CD4-positive, alpha-beta T cell treated with Interferon gamma for 1 hour (primary cell): ENCODE measurements at regions not wholly inside any gene's neighbourhood (a gene's known extent, or its start where the extent isn't known, plus 50 kb on each side); places are given as distances from the start of the nearest gene placed in this dataset.
A peak's percentile ranks its signal among the peaks of the same experiment; 100 is the strongest.

Experiments
- DNase-seq: peaks from one replicate; pipeline ENCODE4 v3.0.0-alpha.2; 2020

- no peak for DNase-seq
Observed at GRCh38 chr15:31925541-31925940, 104.8 kb upstream of the CHRNA7 start.

DNA sequence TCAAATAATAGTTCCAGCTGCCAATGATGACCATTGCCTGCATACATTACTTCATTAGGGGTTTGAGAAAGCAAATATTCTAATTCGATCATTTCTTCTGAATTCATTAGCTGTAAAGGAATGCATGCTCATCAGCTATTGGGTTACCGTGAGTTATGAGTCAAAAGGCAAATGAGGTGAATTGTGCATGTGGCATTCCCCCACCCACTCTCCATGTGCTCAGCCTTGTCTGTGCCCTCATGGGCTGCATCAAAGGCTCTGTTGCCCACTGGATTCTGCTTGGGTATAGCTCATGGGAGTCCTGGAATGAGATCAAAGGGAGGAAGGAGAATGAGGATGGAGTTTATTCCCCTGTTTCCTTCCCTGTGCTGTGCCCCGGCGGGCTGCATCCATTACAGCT, 99.3 kb upstream of the CHRNA7 start:
- DNase-seq: no peak

GRCh38 chr15:31932576-31932975, 97.7 kb upstream of the CHRNA7 start:
- no peak for DNase-seq

DNA sequence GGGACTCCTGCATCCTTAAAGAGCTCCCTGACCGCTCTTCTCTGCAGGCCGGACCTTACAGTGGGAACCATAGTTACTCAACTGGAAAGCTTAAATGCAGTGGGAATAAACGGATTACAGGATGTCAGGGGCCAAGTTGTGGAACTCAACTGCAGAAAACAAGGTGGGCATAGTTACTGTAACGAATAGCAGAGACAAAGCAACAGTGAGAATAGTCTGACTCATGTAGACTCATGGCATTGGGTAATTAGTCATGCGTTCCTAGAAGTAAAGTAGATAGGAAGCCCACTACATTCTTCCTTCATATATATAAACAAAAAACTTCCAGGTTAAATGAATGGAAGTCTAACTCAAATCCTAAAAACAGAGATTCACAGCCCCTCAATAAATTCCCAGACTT, 95.5 kb upstream of the CHRNA7 start:
- DNase-seq: no peak

DNA sequence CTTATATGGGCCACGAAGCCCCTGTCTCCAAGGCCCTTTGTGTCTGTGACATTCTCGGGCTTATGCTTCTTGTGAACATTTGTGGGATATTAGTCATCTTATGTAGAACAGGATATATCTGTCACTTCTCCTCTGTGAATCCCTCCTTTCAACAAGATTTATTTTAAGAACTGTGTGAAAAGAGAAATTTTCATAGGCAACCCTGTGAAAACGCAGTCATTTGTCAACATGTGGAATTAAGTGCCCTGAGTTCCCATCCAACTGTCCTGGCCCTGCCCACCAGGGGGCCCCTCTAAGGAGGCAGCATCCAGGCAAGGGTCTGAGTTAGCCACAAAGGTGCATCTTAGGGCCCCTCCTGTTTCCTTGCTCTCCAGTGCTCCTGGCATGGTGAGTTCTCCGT, 76.8 kb upstream of the CHRNA7 start:
- DNase-seq: no peak

DNA sequence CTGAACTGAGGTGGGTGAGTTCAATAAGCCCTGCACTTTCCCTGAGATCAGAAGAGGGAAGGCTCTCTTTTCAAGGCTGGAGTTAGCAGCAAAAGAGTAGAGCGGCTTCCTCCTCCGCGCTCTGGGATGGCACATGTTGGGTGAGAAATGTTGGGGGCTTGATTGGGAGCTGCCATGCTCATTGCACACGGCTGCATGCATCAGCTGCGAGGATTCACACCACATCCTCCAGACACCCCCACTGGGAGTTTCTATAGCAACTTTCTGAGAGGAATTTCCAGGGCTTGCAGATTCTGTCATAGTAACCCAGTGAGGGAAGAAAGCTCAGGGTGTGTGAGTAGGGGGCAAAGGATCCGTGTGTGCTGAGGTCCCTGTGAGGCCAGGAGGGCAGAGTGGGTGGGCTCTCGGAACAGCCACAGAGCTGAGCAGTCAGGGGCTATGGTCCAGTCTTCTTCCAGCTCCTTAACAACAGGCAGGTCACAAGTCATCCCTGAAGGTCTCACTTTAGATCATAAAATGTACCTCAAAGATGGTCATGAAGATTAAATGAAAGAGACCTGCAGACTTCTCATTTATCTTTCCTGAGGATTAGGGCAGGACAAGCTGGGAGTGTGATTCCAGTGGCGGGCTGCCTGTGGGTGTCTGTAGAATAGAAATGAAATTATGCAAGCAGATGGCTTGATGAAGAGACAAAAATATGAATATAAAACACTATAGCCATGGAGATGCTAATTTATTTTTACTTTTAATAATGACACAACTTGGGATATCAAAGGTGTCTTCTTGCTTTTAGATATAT, 75.7 kb upstream of the CHRNA7 start:
- DNase-seq: no peak

- DNase-seq: no peak
Observed at GRCh38 chr15:31955734-31956133, 74.6 kb upstream of the CHRNA7 start.

- DNase-seq: no peak
Observed at GRCh38 chr15:31957581-31957980, 72.7 kb upstream of the CHRNA7 start.

- no peak for DNase-seq
Observed at GRCh38 chr15:31964586-31965307, 65.6 kb upstream of the CHRNA7 start.

DNA sequence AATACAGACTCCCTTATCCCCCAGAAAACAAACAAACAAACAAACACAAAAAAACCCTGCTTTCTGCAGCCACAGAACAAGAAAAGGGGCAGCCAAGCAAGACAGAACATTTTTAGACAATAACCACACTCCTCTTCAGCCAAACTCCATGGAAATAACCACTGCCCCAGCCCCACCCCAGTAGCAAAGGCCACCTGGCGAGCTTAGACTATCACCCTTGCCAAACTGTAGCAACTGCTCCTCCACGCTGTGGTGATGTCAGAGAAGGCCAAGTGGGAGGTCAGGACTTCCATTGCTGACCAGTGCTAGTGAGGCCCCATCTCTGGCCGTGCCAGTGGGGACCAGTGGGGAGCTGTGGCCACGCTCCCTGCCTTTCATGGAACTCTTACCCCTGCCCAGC, 60.3 kb upstream of the CHRNA7 start:
- no peak for DNase-seq

DNA sequence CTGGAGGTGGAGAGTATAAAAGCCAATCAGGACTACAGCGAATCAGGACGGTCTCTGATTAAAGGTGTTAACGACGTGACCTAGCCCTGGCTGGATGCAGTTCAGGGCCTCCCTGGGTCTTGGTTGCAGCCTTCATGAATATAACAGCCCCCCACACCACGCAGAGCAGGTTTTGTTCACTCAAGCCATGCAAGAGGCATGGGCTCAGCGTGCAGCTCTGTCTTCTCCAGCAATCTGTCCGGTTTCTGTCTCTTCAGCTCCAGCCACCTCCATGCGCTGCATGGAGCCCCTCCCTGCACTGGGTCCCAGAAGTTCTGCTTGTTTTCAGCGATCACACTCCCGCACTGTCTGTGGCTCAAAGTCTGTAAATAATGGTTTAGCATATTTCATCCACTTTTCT, 57.1 kb upstream of the CHRNA7 start:
- no peak for DNase-seq

DNA sequence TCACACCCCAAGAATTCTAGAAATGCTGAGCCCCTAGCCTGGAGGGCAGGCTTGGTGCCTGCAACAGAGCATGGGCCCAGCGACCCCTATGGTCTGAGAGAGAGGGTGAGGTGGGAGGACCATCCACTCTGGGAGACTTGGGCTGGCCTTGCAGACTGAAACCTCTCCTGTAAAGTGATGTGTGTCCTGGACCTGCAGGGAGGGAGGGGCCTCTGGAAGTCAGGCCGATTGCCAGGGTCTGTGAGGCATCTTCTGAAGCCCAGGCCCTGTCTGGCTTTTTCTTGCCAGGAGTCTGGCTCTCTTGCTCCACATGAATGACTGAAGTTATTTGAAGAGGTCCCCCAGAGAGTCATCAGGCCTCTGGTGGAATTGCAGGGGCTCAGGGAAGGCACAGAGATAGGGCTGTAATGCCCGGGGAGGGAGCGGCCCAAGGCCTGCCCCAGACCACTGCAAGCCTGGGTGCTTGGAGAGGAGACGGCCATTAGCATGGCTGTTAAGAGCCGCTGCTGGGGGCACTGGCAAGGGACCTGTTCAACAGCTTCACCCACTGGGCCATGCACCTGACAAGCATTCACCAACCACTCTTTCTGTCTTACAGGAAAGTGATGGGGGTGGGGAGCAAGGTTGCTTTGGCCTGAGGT, 56.0 kb upstream of the CHRNA7 start:
- DNase-seq: no peak

GRCh38 chr15:31974855-31975829, 55.2 kb upstream of the CHRNA7 start:
- DNase-seq: no peak

GRCh38 chr15:31975830-31976229, 54.5 kb upstream of the CHRNA7 start:
- no peak for DNase-seq

GRCh38 chr15:31977138-31977537, 53.2 kb upstream of the CHRNA7 start:
- no peak for DNase-seq

GRCh38 chr15:31977812-31978661, 52.3 kb upstream of the CHRNA7 start:
- peak; percentile 9 for DNase-seq
